AG10803 (cell line): ENCODE measurements at regions not wholly inside any gene's neighbourhood (a gene's known extent, or its start where the extent isn't known, plus 50 kb on each side); places are given as distances from the start of the nearest gene placed in this dataset.
"Not testable (repeated sequence)": the region's sequence is repeated elsewhere in the genome, so short reads cannot be mapped to it uniquely, and the experiment has no call there.

Experiments
- DNase-seq: peaks from one replicate; pipeline ENCODE4 v3.0.0; 2010; ENCODE audit warnings: low read depth
- H3K4me3 ChIP-seq: 2 replicates; pipeline ENCODE4 v1.5.1; 2011; ENCODE audit warnings: mild to moderate bottlenecking, low read length, control low read depth
- TF ChIP-seq, protein P1 (sequence below): conservative IDR thresholded peaks from 2 replicates; pipeline ENCODE4 v1.5.1; 2011; ENCODE audit warnings: mild to moderate bottlenecking, low read length, control low read depth, inconsistent platforms

DNA sequence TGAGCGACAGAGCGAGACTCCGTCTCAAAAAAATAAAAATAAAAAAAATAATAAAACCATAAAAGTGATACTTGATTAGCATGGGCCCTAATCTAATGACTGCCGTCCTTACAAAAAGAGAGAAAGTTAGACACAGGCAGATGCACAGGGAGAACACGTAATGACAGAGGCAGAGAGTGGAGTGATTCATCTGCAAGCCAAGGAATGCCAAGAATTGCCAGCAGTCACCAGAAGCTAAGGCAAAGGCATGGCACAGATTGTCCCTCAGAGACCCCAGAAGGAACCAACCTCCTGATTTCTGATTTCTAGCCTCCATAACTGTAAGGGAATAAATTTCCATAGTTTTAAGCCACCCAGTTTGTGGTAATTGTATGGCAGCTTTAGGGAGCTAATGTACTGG is 79.6 kb upstream of the FREM1 start:
- TF ChIP-seq, protein P1, sequence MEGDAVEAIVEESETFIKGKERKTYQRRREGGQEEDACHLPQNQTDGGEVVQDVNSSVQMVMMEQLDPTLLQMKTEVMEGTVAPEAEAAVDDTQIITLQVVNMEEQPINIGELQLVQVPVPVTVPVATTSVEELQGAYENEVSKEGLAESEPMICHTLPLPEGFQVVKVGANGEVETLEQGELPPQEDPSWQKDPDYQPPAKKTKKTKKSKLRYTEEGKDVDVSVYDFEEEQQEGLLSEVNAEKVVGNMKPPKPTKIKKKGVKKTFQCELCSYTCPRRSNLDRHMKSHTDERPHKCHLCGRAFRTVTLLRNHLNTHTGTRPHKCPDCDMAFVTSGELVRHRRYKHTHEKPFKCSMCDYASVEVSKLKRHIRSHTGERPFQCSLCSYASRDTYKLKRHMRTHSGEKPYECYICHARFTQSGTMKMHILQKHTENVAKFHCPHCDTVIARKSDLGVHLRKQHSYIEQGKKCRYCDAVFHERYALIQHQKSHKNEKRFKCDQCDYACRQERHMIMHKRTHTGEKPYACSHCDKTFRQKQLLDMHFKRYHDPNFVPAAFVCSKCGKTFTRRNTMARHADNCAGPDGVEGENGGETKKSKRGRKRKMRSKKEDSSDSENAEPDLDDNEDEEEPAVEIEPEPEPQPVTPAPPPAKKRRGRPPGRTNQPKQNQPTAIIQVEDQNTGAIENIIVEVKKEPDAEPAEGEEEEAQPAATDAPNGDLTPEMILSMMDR: no peak
- no peak overlapping the region for H3K4me3 ChIP-seq
- DNase-seq: peak; percentile 40

DNA sequence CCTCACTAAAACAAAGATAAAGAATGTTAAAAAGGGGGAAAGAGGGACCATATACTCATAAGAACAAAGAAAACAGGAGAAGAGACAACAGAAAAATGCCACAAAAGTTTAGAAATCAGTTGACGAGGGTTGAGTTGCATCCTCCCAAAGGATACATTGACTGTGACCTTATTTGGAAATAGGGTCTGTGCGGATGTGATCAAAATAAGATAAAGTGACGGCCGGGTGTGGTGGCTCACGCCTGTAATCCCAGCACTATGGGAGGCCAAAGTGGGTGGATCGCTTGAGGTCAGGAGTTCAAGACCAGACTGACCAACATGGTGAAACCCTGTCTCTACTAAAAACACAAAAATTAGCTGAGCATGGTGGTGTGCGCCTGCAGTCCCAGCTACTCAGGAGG is 79.1 kb upstream of the FREM1 start:
- H3K4me3 ChIP-seq, DNase-seq: not testable (repeated sequence)

DNA sequence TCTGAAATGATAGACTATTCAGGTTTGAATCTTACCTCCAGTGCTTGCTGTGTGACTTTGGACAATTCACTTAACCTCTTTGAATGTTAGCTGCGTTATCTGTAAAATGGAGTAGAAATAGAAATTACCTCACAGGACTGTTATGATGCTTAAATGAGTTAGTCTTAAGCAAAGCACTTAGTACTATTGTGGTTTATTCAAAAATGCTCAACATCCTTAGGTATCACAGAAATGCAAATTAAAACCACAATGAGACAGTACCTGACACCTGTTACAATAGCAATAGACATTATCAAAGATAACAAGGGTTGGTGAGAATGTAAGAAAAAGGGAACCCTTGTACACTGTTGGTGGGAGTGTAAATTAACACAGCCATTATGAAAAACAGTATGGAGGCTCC is 77.6 kb upstream of the FREM1 start:
- no peak for DNase-seq
- TF ChIP-seq, protein P1: no peak
- no peak overlapping the region for H3K4me3 ChIP-seq

DNA sequence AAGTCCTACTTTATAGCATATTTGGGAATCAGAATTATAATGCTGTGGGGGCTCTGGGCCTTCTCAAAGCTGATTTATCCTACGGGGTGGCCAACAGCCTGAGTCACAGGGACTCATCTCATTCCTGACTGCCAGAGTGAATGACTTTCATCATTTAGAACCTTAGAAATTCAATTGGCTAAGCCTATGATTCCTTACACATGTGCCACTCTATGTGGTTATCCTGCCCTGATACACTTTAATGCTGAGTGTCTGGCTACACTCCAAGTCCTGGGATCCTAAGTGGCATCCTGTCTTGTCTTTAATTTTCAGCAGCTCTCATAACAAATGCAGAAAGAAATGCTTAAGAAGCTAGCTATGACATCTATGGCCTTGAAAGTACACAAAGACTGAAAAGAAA is 75.2 kb upstream of the FREM1 start:
- TF ChIP-seq, protein P1: no peak
- no peak overlapping the region for H3K4me3 ChIP-seq
- peak; percentile 46 for DNase-seq

GRCh38 chr9:14983599-14983998 is 73.4 kb upstream of the FREM1 start:
- TF ChIP-seq, protein P1: no peak
- no peak for DNase-seq

GRCh38 chr9:14981291-14981950 is 71.2 kb upstream of the FREM1 start:
- no peak for DNase-seq
- TF ChIP-seq, protein P1: no peak
- no peak overlapping the region for H3K4me3 ChIP-seq

More at GRCh38 chr9:14983599-14983998, 73.4 kb upstream of the FREM1 start:
- H3K4me3 ChIP-seq: no peak overlapping the region

DNA sequence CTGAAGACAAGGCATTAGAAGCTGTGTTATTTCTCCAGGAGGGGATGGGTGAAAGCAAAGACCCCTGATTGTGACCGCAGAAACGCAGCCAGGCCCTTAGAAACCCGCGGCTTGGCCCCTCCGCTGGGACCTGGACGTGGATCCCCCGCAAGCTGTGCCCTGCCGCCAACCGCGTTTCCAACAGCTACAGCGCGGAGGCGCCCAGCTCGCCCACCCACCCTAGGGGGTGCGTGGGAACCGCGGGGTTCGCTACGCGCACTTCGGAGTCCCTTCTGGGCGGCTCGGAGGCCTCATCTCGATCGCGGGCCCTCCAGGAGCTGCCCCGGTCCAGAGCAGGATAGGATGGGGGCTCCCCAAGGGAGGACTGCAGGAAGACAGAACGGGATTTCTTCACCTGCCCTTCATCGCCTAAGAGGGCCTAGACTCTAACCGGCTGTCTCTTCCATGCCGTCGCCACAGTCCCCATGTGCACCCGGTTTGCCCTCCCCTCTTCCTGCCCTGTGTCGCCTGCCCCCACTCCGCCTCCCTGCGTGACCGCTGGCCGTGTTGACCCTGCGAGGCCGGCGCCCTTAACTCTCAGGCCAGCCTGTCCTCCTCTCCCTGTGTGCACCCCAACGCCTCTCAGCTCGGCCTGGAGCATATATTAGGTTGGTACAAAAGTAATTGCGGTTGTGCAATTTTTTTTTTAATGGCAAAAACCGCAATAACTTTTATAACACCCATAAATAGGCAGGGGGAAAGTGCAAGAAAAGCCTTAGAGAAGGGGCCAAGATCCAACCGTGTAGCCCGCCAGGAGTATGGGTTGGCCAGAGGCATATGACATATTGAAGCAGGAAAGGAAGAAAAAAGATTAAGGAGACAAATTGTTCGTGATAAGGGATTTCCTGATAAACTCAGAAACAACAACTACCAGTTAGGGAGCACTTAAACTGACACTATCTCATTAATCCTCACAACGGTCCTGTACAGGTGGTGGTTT is 68.1 kb upstream of the FREM1 start:
- no peak for DNase-seq
- TF ChIP-seq, protein P1: no peak
- no peak overlapping the region for H3K4me3 ChIP-seq
